A673 (cell line): ENCODE measurements at regions not wholly inside any gene's neighbourhood (a gene's known extent, or its start where the extent isn't known, plus 50 kb on each side); places are given as distances from the start of the nearest gene placed in this dataset.

Experiments used
- BruUV-seq: library from RNA; stranded (reverse); fragments of 400-500 nt; replicated peaks from 2 replicates; lab custom pipeline; 2021; lab: Mats Ljungman, UMichigan
- CTCF ChIA-PET: fragments of 300-600 bp; sonication (Branson Sonifier 250); formaldehyde crosslinking; loops from one replicate; lab custom pipeline; 2022; ENCODE audit warnings: antibody characterized with exemption; lab: Charles Lee
- POLR2A ChIA-PET: fragments of 300-600 bp; sonication (Branson Sonifier 250); formaldehyde crosslinking; loops from one replicate; lab custom pipeline; 2022; ENCODE audit warnings: antibody characterized with exemption; ENCODE audit not compliant: low non-redundant PET; lab: Charles Lee
- DNase-seq: peaks from one replicate; pipeline ENCODE4 v3.0.0-alpha.2; 2015; ENCODE audit warnings: low spot score
- H3K27ac ChIP-seq: fragments of 200-600 bp; sonication (generic); 2 replicates; pipeline ENCODE4 v1.5.1; 2016; ENCODE audit warnings: mixed run types, low read depth, mild to moderate bottlenecking, mixed read lengths, antibody characterized with exemption, low read length; ENCODE audit not compliant: poor library complexity, severe bottlenecking
- H3K27me3 ChIP-seq: fragments of 200-600 bp; sonication (generic); replicated peaks from 2 replicates; pipeline ENCODE4 v1.6.1; 2017; ENCODE audit warnings: mixed run types, low read depth, mild to moderate bottlenecking, mixed read lengths, antibody characterized with exemption, low read length; ENCODE audit not compliant: insufficient read depth, poor library complexity
- H3K36me3 ChIP-seq: fragments of 200-600 bp; sonication (generic); 2 replicates; pipeline ENCODE4 v1.6.1; 2016; ENCODE audit warnings: mixed run types, mild to moderate bottlenecking, mixed read lengths, antibody characterized with exemption, low read length; ENCODE audit not compliant: insufficient read depth, poor library complexity, severe bottlenecking
- H3K4me1 ChIP-seq: fragments of 200-600 bp; sonication (generic); 2 replicates; pipeline ENCODE4 v1.6.1; 2017; ENCODE audit warnings: mixed run types, mild to moderate bottlenecking, mixed read lengths, antibody characterized with exemption, low read length; ENCODE audit not compliant: insufficient read depth, poor library complexity, severe bottlenecking
- H3K4me3 ChIP-seq: fragments of 200-600 bp; sonication (generic); 2 replicates; pipeline ENCODE4 v1.5.1; 2016; ENCODE audit warnings: low read depth, mixed run types, mild to moderate bottlenecking, mixed read lengths, low read length; ENCODE audit not compliant: poor library complexity, severe bottlenecking
- H3K9me3 ChIP-seq: fragments of 200-600 bp; sonication (generic); 2 replicates; pipeline ENCODE4 v1.6.1; 2016; ENCODE audit warnings: mixed run types, low read depth, mild to moderate bottlenecking, mixed read lengths, antibody characterized with exemption, low read length; ENCODE audit not compliant: poor library complexity, severe bottlenecking
- EZH2 ChIP-seq: fragments of 200-600 bp; sonication (generic); IDR thresholded peaks from 2 replicates; pipeline ENCODE4 v1.6.1; 2017; ENCODE audit warnings: borderline replicate concordance, low read depth, mild to moderate bottlenecking, mixed read lengths, antibody characterized with exemption, low read length; ENCODE audit not compliant: poor library complexity, severe bottlenecking
- intact Hi-C: fragments of 100-400 bp; cut with micrococcal nuclease; formaldehyde crosslinking; loops from one replicate; pipeline ENCODE4 v1.10.0; 2022; ENCODE audit not compliant: unreplicated experiment
- TF ChIP-seq, protein P1 (sequence below): fragments of 300-800, 200-600 bp; sonication (generic); conservative IDR thresholded peaks from 2 replicates; pipeline ENCODE4 v1.5.1; 2017; ENCODE audit warnings: low read depth, mild to moderate bottlenecking, antibody characterized with exemption, low read length, moderate library complexity, mixed read lengths

DNA sequence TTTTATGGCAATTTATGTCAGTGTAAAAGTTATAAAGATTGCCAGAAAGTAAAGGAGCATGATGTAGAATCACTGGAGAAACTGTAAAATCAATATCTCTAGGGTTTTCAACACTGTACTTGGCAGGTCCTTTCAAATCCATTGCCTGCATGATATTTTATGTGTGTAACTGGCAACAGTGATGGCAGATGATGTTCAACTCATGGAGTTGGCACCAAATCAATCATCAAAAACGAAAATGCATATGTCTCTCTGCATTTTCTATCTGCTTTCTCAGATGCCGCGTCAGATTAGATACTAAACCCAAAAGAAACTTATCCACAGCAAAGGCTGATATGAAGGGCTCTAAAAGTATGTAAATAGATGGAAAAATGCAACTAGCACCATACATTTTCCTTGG, 1395.5 kb upstream of the PIK3C3 start:
- H3K27ac ChIP-seq: no peak overlapping the region
- ChIA-PET CTCF (no interaction called here), POLR2A (no interaction called here)
- no peaks in the 10 kb centered on the region for H3K4me1 ChIP-seq
- DNase-seq: no peak
- no TSS peak for BruUV-seq
- H3K4me3 ChIP-seq: no peak overlapping the region
- H3K9me3 ChIP-seq: no peaks in the 10 kb centered on the region
- no peaks in the 10 kb centered on the region for H3K36me3 ChIP-seq
- no peaks in the 10 kb centered on the region for H3K27me3 ChIP-seq
- intact Hi-C loops: no loop called here
- TF ChIP-seq, protein P1, sequence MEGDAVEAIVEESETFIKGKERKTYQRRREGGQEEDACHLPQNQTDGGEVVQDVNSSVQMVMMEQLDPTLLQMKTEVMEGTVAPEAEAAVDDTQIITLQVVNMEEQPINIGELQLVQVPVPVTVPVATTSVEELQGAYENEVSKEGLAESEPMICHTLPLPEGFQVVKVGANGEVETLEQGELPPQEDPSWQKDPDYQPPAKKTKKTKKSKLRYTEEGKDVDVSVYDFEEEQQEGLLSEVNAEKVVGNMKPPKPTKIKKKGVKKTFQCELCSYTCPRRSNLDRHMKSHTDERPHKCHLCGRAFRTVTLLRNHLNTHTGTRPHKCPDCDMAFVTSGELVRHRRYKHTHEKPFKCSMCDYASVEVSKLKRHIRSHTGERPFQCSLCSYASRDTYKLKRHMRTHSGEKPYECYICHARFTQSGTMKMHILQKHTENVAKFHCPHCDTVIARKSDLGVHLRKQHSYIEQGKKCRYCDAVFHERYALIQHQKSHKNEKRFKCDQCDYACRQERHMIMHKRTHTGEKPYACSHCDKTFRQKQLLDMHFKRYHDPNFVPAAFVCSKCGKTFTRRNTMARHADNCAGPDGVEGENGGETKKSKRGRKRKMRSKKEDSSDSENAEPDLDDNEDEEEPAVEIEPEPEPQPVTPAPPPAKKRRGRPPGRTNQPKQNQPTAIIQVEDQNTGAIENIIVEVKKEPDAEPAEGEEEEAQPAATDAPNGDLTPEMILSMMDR: no peak
- no peak for TF ChIP-seq EZH2

DNA sequence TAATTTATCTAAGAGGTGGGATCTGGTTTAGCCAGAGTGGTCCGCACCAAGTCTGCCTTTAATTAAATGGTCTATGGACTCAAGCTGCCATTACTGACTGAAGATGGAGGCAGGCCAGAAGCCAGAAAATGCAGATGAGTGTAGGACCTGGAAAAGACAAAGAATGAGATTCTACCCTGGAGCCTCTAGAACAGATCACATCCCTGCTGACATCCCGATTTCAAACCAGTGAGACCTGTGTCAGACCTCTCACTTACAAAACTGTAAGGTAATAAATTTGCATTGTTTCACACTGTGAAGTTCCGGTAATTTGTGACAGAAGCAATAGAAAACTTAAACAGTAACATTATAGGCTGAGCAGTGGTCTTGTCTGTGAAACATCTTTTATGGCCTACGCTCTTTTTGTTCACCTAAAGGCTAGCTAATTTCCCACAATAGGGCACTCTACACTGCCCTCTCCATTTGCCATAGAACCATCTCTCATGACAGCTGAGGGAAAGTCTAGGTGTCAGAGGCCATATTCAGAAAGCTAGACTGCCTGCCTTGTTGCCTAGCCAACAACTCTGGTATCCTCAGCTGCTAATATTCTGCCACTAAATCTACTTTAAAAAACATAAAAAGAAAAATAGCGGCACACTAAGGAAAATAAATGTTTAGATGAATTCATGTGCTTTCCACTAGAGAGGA, 1396.2 kb upstream of the PIK3C3 start:
- H3K36me3 ChIP-seq: no peaks in the 10 kb centered on the region
- BruUV-seq: no TSS peak
- ChIA-PET POLR2A (no interaction called here), CTCF (no interaction called here)
- intact Hi-C loops: no loop called here
- no peak overlapping the region for H3K4me3 ChIP-seq
- no peaks in the 10 kb centered on the region for H3K4me1 ChIP-seq
- no peak for DNase-seq
- no peaks in the 10 kb centered on the region for H3K9me3 ChIP-seq
- no peaks in the 10 kb centered on the region for H3K27me3 ChIP-seq
- no peak overlapping the region for H3K27ac ChIP-seq
- TF ChIP-seq EZH2: no peak
- TF ChIP-seq, protein P1: no peak

DNA sequence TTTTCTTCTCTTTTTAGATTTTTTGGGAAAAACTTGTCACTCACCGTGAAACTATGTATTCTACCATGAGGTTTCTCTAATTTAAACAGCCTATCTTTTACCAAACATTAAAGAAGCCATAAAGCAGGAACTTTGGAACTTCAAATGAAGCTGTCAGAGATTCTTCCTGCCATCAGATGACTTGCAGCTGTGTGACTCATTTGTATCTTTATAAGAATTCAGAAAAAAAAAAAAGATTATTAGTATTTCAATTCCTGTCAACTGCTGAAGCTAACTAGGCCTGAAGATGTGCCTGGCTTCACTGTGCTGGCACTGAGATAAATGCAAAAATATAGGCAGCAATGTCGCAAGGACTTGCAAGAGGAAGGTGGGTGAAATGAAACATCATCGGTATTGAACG, 1399.1 kb upstream of the PIK3C3 start:
- no peaks in the 10 kb centered on the region for H3K27me3 ChIP-seq
- ChIA-PET POLR2A (no interaction called here), CTCF (no interaction called here)
- H3K9me3 ChIP-seq: no peaks in the 10 kb centered on the region
- TF ChIP-seq EZH2: no peak
- TF ChIP-seq, protein P1: no peak
- intact Hi-C loops: no loop called here
- no peaks in the 10 kb centered on the region for H3K36me3 ChIP-seq
- no peak overlapping the region for H3K4me3 ChIP-seq
- BruUV-seq: no TSS peak
- no peak for DNase-seq
- H3K27ac ChIP-seq: no peak overlapping the region
- no peaks in the 10 kb centered on the region for H3K4me1 ChIP-seq
